Endothelial cell of umbilical vein (primary cell): ENCODE measurements at regions not wholly inside any gene's neighbourhood (a gene's known extent, or its start where the extent isn't known, plus 50 kb on each side); places are given as distances from the start of the nearest gene placed in this dataset.

Experiments
- BruUV-seq: library from RNA; stranded (reverse); fragments of 400-500 nt; replicated peaks from 2 replicates; lab custom pipeline; 2021; lab: Mats Ljungman, UMichigan
- CTCF ChIA-PET: fragments of 300-600, 350-600 bp; sonication (Branson Sonifier 250); formaldehyde crosslinking; loops from one replicate; lab custom pipeline; 2021; ENCODE audit warnings: antibody characterized with exemption, inconsistent platforms; lab: Charles Lee
- POLR2A ChIA-PET: fragments of 300-600, 350-600 bp; sonication (Branson Sonifier 250); formaldehyde crosslinking; loops from one replicate; lab custom pipeline; 2021; ENCODE audit warnings: antibody characterized with exemption, inconsistent platforms; lab: Charles Lee
- DNase-seq: peaks from one replicate; pipeline ENCODE4 v3.0.0-alpha.2; 2011; ENCODE audit warnings: low read depth, low spot score
- FAIRE-seq: peaks from 2 replicates; lab custom pipeline; 2011; peaks lifted over from hg19 to GRCh38; lab: Jason Lieb, UNC
- H2AFZ ChIP-seq: 2 replicates; pipeline ENCODE4 v1.6.0; 2012; ENCODE audit warnings: low read depth, low read length, control low read depth, inconsistent platforms
- H3K27ac ChIP-seq: 2 replicates; pipeline ENCODE4 v1.5.1; 2011; ENCODE audit warnings: low read depth, mild to moderate bottlenecking, control low read depth, low read length, moderate library complexity; ENCODE audit not compliant: insufficient read depth
- H3K27me3 ChIP-seq, 2 experiments: 2 replicates each; pipeline versions ENCODE4 v1.6.0 to v1.6.1; 2011; ENCODE audit warnings: low read length in 2 of 2, mixed read lengths in 1 of 2; ENCODE audit not compliant: control insufficient read depth in 2 of 2, insufficient read depth in 2 of 2
- H3K36me3 ChIP-seq, 2 experiments: 2 replicates in 1 of 2; 3 replicates in 1 of 2; pipeline ENCODE4 v1.5.1; 2011; ENCODE audit warnings: low read length in 2 of 2, mild to moderate bottlenecking in 1 of 2, moderate library complexity in 1 of 2; ENCODE audit not compliant: control insufficient read depth in 2 of 2, insufficient read depth in 2 of 2; ENCODE audit errors: extremely low read depth in 1 of 2
- H3K4me1 ChIP-seq: 3 replicates; pipeline ENCODE4 v1.5.1; 2011; ENCODE audit warnings: mild to moderate bottlenecking, low read length; ENCODE audit not compliant: control insufficient read depth, insufficient read depth; ENCODE audit errors: extremely low read depth
- H3K4me2 ChIP-seq: 2 replicates; pipeline ENCODE4 v1.6.1; 2011; ENCODE audit warnings: low read length, control low read depth, mixed read lengths; ENCODE audit not compliant: insufficient read depth
- H3K4me3 ChIP-seq, 3 experiments: fragments of 200-600 bp in 1 of 3; sonication (generic), shearing (Covaris generic) in 1 of 3; replicated peaks in 1 of 3; 2 replicates each; pipeline ENCODE4 v1.5.1; 2011 to 2016; ENCODE audit warnings: control low read depth in 3 of 3, low read length in 3 of 3, mild to moderate bottlenecking in 2 of 3, inconsistent platforms in 1 of 3, low read depth in 1 of 3, moderate library complexity in 1 of 3; ENCODE audit not compliant: insufficient read depth in 1 of 3
- H3K79me2 ChIP-seq: 2 replicates; pipeline ENCODE4 v1.6.0; 2012; ENCODE audit warnings: low read length, inconsistent platforms; ENCODE audit not compliant: control insufficient read depth, insufficient read depth
- H3K9ac ChIP-seq: replicated peaks from 2 replicates; pipeline ENCODE3; 2011; ENCODE audit warnings: low read length, control low read depth; ENCODE audit not compliant: insufficient read depth; ENCODE audit errors: extremely low read depth
- H3K9me1 ChIP-seq: replicated peaks from 3 replicates; pipeline ENCODE4 v1.6.0; 2011; ENCODE audit warnings: mild to moderate bottlenecking, low read length; ENCODE audit not compliant: control insufficient read depth, insufficient read depth; ENCODE audit errors: extremely low read depth
- H3K9me3 ChIP-seq: replicated peaks from 2 replicates; pipeline ENCODE4 v1.5.1; 2012; ENCODE audit warnings: low read length, inconsistent platforms; ENCODE audit not compliant: control insufficient read depth, insufficient read depth
- H4K20me1 ChIP-seq: replicated peaks from 2 replicates; pipeline ENCODE3; 2011; ENCODE audit warnings: mild to moderate bottlenecking, low read length; ENCODE audit not compliant: control insufficient read depth, insufficient read depth; ENCODE audit errors: extremely low read depth
- EZH2 ChIP-seq: IDR thresholded peaks from 2 replicates; pipeline ENCODE4 v1.6.1; 2012; ENCODE audit warnings: borderline replicate concordance, low read depth, mild to moderate bottlenecking, moderate library complexity, low read length, inconsistent platforms; ENCODE audit not compliant: severe bottlenecking
- FOS ChIP-seq: IDR thresholded peaks from 2 replicates; pipeline ENCODE4 v1.6.1; 2011; ENCODE audit warnings: mild to moderate bottlenecking, low read length, moderate library complexity, borderline replicate concordance; ENCODE audit not compliant: insufficient read depth
- GATA2 ChIP-seq: IDR thresholded peaks from 2 replicates; pipeline ENCODE4 v1.7.0; 2011; ENCODE audit warnings: low read depth, mild to moderate bottlenecking, moderate library complexity, mixed read lengths, low read length; ENCODE audit not compliant: insufficient read length, insufficient read depth
- JUN ChIP-seq: IDR thresholded peaks from 2 replicates; pipeline ENCODE4 v1.6.1; 2011; ENCODE audit warnings: borderline replicate concordance, low read depth; ENCODE audit not compliant: insufficient read length, insufficient read depth
- MYC ChIP-seq: IDR thresholded peaks from one replicate; pipeline ENCODE4 v1.6.1; 2011; ENCODE audit warnings: mild to moderate bottlenecking, low read depth, low read length
- POLR2A ChIP-seq: IDR thresholded peaks from 2 replicates; pipeline ENCODE4 v1.6.1; 2012; ENCODE audit warnings: low read depth, mild to moderate bottlenecking, control low read depth, low read length
- POLR2AphosphoS5 ChIP-seq: IDR thresholded peaks from 2 replicates; pipeline ENCODE4 v1.6.1; 2012; ENCODE audit warnings: low read depth, mild to moderate bottlenecking, control low read depth, low read length, moderate library complexity; ENCODE audit not compliant: insufficient read depth
- dilution Hi-C: fragments of 300-500 bp; cut with MboI; formaldehyde crosslinking; loops from one replicate; pipeline ENCODE4 v1.15.0; 2019; ENCODE audit warnings: low sequenced_read_pairs; ENCODE audit not compliant: extremely low pct_ligation_motif_present
- intact Hi-C: fragments of 100-400 bp; cut with micrococcal nuclease; formaldehyde crosslinking; loops from one replicate; pipeline ENCODE4 v1.10.0; 2022
- TF ChIP-seq, protein P1 (sequence below): IDR thresholded peaks from 2 replicates; pipeline ENCODE4 v1.6.1; 2011; ENCODE audit not compliant: insufficient read depth, insufficient read length
- TF ChIP-seq, protein P2 (sequence below), 2 donors: IDR thresholded peaks; 1 replicate in 1 of 2; 2 replicates in 1 of 2; pipeline ENCODE4 v1.5.1; 2011; ENCODE audit warnings: low read length in 2 of 2, mild to moderate bottlenecking in 2 of 2, moderate library complexity in 2 of 2, control low read depth in 1 of 2, inconsistent platforms in 1 of 2, low read depth in 1 of 2; ENCODE audit not compliant: insufficient read depth in 1 of 2; ENCODE audit errors: extremely low read depth in 1 of 2

DNA sequence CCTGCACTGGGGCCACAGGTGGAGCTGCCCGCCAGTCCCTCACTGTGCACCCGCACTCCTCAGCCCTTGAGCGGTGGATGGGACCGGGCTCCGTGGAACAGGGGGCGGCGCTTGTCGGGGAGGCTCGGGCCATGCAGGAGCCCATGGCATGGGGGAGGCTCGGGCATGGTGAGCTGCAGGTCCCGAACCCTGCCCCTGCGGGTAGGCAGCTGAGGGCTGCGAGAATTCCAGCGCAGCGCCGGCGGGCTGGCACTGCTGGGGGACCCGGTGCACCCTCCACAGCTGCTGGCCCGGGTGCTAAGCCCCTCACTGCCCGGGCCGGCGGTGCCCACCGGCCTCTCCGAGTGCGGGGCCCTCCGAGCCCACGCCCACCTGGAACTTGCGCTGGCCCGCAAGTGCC is 877.5 kb upstream of the PCDH9 start:
- H3K79me2 ChIP-seq, result no peaks in the 10 kb centered on the region
- FAIRE-seq (no peak), DNase-seq (no peak)
- TF ChIP-seq, protein P1, sequence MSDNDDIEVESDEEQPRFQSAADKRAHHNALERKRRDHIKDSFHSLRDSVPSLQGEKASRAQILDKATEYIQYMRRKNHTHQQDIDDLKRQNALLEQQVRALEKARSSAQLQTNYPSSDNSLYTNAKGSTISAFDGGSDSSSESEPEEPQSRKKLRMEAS, result no peak
- no peak for TF ChIP-seq FOS
- TF ChIP-seq EZH2, result no peak
- TF ChIP-seq MYC, result no peak
- no peak for TF ChIP-seq GATA2
- TF ChIP-seq, protein P2, sequence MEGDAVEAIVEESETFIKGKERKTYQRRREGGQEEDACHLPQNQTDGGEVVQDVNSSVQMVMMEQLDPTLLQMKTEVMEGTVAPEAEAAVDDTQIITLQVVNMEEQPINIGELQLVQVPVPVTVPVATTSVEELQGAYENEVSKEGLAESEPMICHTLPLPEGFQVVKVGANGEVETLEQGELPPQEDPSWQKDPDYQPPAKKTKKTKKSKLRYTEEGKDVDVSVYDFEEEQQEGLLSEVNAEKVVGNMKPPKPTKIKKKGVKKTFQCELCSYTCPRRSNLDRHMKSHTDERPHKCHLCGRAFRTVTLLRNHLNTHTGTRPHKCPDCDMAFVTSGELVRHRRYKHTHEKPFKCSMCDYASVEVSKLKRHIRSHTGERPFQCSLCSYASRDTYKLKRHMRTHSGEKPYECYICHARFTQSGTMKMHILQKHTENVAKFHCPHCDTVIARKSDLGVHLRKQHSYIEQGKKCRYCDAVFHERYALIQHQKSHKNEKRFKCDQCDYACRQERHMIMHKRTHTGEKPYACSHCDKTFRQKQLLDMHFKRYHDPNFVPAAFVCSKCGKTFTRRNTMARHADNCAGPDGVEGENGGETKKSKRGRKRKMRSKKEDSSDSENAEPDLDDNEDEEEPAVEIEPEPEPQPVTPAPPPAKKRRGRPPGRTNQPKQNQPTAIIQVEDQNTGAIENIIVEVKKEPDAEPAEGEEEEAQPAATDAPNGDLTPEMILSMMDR (IDR thresholded peaks at IDR 0.05; ENCODE audit: extremely low read depth in 1 of 2, insufficient read depth in 1 of 2, low read depth in 1 of 2, low read length in 2 of 2), result no peak
- no peak for TF ChIP-seq POLR2A
- no peak for TF ChIP-seq POLR2AphosphoS5
- no peak for TF ChIP-seq JUN
- CTCF ChIA-PET, result no interaction called here
- BruUV-seq, result no TSS peak
- dilution Hi-C loops, result no loop called here
- POLR2A ChIA-PET, result no interaction called here
- H3K4me2 ChIP-seq, result no peak overlapping the region
- H3K27ac ChIP-seq, result no peak overlapping the region
- no peaks in the 10 kb centered on the region for H3K9me1 ChIP-seq
- no peaks in the 10 kb centered on the region for H3K4me1 ChIP-seq
- H3K4me3 ChIP-seq, result no peak overlapping the region
- H2AFZ ChIP-seq, result no peak overlapping the region
- H3K9ac ChIP-seq, result no peak overlapping the region
- H3K36me3 ChIP-seq, result no peaks in the 10 kb centered on the region
- H3K27me3 ChIP-seq, result no peaks in the 10 kb centered on the region
- intact Hi-C loops, result no loop called here
- no peaks in the 10 kb centered on the region for H3K9me3 ChIP-seq
- H4K20me1 ChIP-seq, result no peaks in the 10 kb centered on the region
